Left renal pelvis (tissue), 4 donors: ENCODE measurements at regions not wholly inside any gene's neighbourhood (a gene's known extent, or its start where the extent isn't known, plus 50 kb on each side); places are given as distances from the start of the nearest gene placed in this dataset.
"Not testable (repeated sequence)": the region's sequence is repeated elsewhere in the genome, so short reads cannot be mapped to it uniquely, and the experiment has no call there.

Experiments
- DNase-seq, 4 donors: peaks; one replicate each; pipeline ENCODE4 v3.0.0-alpha.2; 2013; ENCODE audit warnings: low read depth in 4 of 4, low spot score in 3 of 4

DNA sequence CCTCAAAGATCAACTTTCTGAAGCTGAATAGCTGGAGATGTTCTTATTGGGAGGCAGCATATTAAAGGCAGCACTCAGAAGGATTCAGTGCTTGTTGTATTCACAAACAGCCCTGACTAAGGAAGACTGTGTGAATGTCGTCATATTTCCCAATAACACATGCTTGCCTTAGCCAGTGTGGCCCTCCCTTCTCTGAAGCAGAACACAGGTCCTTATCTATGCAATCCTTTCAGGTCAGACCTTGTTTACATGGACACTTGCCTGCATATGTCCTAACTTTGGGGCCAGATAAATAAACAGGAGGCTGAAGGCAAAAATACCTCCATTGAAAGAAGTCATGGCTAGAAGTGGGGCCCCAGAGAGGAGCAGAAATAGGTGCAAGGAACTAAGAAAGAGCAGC lies 97.2 kb downstream of the SLC4A3 start:
- no peak for DNase-seq

DNA sequence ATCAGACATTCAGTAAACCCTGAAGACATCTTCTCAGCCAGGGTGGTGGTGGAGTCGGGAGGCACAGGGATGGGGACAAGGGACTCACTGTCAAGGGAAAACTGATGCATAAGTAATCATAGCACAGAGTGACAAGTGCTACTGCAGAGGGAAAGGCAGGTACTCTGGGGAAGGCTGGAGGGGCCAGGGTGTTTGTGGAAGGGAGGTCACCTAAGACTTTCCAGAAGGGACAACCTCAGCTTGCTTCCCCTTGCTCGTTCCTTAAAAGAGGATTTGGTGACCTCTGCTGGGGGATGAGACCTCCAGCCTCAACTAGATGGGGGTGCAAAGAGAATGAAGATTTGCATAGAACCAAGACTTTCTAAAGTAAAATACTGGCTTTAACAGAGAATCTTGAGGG lies 99.5 kb downstream of the SLC4A3 start:
- no peak for DNase-seq

DNA sequence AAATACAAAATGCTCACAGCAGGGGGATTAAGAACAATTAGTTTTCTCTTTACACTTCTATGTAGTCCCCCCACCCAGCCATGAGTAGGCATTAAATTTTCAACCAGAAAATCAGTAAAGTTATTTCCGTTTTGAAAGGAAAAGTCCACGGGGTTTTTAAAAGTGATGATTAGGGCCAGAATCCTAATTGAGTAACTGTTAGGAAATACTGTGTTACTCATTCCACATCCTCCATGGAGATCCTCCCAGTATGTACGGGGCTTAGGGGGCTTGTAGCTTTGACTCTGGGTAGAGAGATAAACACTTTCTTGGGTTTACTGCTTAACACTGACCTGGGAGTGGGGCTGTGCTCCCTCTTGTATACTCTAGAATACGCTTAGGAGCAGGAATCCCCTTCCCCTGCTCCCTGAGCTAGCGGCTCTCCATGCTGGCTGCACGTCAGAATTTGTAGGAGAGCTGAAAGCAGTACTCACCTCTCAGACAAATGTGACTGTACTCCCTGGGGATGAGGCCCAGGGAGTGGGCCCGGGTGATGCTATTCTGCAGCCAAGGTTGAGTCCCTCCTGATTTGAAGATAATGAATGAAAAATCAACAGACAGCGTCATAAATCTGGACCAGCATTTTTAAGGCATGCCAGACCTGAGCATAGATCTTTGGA lies 100.5 kb downstream of the SLC4A3 start:
- no peak for DNase-seq

DNA sequence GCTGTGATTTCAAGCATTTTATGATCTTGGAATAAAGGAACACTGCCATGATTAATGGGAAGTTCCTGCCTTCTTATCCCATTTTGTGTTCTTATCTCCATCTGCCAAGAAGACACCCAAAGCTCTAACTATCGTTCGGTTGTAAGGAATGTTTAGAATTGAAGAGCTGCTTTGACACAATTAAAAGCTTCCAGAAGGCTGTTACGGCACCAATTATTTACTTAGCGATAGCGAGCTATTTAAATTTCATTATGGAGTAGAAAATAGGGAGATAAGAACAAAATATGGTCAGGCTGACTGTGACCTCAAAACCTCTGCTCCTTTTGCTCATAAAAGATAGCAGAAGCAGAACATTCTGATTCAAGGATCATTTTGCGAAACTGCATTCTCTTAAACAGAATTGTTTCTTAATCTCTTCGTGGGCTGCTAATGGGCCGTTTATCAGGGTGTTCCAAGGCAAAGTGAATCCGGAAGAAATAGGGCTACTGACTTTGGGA lies 101.6 kb downstream of the SLC4A3 start:
- DNase-seq: peak in 1 of 4 donors; percentile 51

DNA sequence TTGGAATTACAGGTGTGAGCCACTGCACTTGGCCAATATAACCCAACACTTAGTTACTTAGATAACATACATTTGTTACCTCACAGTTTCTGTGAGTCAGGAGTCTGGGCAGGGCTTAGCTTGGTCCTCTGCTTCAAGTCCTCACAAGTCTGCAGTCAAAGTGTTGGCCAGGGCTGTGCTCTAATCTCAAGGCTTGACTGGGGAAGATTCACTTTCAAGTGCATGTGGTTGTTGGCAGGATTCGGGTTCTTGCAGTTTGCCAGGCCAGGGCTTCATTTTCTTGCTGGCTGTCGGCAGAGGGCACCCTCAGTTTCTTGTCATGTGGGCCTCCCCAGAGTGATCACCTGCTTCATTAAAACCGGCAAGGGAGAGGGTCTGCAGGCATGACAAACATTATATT lies 103.7 kb downstream of the SLC4A3 start:
- DNase-seq: no peak

DNA sequence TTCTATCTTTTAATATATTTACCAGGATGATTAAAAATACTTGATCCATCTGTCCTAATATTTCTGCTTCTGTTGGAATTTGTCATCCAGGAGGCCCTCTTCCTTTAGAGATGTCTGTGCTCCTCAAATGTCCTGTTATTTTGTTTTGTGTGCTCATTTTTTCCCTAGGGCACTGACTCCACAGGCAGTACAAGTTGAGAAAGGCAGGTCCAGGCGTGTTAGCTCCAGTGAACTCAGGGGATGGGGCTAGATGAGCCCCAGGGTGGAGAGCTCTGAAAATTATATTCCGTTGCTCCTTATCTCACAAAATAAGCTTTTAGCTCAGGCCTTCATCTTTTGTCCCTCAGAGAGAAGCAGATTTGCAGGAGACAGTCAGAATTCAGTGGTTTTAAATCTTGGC lies 105.7 kb downstream of the SLC4A3 start:
- DNase-seq: no peak

DNA sequence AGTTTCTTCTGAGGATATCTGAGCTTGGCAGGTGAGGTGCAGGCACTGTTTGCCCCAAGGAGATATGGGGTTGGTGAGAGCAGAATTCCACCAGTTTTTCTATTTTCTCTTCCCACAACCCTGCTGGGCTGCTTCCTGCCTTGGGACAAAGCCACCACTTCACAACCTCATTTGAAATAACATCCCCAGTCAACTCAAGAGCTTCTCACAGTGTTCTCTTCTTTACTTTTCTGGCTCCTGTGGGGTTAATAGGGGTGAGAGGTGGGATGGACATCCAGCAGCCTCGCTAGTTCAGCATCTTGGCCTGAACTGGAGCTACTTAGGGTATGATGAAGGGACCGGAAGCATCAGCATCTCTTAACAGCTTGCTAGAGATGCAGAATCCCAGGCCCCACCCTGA lies 106.3 kb downstream of the SLC4A3 start:
- DNase-seq: no peak

DNA sequence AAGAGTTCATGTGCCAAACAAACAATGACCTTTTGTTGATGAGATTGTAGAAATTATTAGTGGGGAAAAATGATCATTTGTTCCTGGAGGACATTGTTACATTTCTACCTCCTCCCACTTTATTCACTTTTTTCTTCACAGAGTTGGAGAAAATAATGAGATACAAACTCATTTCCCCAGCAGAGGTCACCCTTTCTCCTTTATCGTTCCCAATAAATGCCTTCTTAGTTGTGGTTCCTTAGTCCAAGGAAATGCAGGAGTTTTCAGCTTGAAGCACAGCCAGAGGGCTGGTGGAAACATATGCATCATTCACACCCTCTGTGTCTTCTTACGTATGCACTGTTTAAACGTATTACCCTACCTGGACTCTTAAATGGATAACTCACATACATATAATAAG lies 108.8 kb downstream of the SLC4A3 start:
- DNase-seq: peak in 1 of 4 donors; percentile 63

DNA sequence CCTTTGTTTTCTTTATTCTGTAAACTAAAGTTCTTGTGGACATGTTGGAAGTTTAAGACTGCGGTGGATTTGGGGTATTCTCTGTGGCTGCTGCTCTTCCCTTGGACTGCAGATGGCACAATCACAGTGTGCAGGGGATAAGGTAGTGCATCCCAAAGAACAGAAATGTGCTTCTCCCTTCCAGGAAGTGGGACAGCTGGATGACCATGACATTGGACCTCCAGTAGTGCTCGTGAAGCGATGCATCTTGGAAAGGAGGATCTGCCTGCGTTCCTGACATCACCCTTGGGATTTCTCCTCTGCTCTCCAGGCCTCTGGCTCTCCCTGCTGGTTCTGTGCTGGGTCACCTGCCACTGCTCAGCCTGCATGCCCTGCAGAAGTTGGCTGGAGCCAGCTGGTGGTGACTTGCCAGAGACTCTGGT lies 109.9 kb downstream of the SLC4A3 start:
- no peak for DNase-seq

DNA sequence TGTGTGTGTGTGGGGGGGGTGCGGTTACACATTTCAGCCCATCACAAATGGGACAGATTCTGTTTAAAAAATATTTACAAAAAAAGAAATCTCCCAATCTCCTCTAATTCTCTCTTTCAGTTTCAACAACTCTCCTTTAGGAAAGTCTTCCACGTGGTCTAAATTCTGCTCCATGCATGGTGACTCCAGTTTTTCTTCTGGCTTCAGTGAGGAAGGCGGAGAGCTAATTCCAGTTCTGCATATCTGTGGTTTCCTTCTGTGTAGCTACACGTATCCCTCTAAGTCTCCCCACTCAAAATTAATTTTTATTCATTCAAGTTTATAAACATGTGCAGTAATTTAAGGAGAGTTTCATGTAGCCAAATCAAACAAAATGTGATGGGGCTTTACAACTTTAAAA lies 111.6 kb downstream of the SLC4A3 start:
- DNase-seq: no peak

DNA sequence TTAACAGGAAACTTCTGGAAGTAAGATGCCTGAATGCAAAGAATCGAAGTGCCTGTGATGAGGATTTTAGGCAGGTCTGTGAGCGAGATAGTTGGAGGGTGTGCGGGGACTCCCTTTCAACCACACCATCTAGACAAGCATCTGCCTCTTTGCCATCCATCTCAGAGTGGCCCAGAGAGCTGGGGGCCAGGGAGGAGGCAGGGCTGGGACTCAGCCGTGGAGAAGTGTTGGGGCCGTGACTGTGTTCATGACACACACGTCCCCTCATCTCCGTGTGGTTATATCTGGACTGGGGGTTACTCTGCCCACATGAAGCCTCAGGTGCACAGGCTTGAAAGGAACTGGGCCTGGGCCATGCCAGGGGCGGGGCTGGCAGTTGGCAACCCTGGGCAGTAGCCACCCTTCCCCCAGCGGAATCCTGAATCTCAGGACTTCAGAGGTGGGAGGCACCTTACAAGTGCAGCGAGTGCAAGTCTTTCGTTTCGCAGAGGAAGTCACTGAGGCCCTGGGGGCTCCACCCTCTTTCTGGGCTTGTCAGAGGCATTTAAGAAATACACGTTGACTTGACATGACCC lies 112.5 kb downstream of the SLC4A3 start:
- no peak for DNase-seq

DNA sequence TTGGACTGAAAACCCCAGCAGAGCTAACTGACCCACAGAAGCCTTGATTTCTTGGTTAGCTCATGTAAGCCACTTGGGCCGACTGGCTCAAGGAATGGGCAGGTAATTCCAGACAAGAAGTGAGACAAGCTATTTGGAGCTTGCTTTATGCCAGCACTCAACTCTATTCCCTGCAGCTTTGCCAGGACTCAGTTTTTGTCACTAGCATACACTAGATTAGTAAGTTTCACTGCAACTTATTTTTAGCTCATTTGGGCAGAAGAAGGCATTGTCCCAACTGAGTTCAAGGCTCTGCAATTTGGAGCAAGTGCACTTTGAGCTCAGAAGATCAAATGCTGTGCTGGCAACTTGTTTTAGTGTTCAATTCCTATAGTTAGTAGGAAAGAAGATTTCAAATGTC lies 116.1 kb downstream of the SLC4A3 start:
- DNase-seq: no peak

DNA sequence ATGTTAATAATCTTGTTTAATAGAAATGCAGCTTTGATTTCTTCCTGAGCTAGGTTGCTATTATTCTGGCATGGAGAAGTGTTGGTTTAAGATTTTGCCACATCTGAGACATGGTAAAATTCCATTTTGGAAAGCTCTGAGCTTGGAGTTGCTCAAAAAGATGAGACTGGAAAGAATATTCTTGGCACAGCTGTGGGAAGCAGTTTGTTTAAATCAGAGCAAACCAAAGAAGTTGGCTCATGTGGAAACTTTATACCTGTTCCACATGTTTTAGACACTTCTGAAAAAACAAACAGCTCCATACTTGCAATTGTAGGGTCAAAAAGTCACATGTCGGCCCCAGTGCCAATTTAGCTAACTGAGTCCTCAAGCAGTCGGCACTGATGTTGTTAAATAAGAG lies 116.6 kb downstream of the SLC4A3 start:
- no peak for DNase-seq

DNA sequence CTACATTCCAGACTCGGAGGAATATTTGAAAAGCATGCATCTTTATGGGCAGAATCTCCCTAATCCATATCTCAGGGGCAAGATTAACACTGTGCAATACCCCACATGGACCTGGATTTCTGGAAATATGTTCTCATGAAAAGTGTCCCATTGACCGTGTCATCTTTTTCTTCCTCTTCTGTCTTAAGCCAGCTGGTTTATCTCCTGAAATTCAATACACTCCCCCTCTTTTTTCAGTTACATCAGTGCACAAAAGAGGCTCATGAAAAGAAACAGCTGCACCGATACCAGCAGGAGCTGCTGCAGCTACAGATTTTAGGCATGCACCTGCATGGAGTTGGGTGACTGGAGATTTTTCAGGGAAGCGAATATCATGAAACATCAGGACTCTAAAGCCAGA lies 117.2 kb downstream of the SLC4A3 start:
- DNase-seq: peak in 1 of 4 donors; percentile 31

DNA sequence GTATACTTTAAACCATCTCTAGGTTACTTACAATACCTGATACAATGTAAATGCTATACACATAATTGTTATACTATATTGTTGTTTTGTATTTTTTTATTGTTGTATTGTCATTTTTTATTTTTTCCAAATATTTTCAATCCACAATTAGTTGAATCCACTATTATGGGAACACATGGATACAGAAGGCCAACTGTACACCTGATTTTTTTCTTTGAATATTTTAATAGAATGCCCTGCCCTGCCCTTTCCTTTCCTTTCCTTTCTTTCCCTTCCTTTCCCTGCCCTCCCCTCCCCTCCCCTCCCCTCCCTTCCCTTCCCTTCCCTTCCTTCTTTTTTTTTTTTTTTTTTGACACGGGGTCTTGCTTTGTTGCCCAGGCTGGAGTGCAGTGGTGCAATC lies 120.2 kb downstream of the SLC4A3 start:
- no peak for DNase-seq

DNA sequence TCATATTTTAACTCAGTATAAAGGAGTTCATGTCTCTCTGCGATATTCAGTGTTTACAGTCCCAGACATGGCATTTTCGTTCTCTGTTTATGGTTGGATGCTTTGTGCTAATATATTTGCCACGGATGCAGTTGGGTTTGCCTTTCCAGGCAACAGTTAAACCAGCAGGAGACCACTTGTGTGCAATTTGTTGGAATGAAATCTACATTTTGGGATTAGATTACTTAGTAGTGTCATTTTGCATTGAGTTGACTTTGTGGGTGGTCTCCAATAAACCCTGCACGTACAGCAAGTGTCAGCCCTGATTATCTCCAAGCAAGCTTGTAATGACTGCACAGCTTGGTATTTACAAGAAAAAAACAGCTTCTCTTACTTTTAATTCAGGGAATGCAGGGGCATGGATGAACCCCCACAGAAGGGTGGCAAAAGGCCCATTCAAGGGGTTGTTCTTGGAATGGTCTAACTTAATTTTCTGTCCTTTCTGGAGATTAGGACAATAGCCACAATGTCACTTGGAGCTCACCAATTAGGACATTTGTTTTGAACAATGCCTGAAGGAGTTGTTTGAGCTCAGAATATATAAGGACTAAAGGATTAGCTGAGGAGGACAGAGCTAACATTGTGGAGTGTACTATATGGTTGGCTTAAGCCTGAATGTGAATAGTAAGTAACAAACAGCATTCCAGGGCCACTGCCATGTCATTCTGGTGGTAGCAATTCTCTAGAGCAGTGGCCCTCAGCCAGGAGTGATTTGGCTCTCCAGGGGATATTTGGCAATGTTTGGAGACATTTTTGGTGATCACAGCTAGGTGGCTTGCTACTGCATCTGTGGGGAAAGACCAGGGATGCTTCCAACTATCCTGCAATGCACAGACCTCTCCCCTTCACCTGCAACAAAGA lies 121.5 kb downstream of the SLC4A3 start:
- no peak for DNase-seq

DNA sequence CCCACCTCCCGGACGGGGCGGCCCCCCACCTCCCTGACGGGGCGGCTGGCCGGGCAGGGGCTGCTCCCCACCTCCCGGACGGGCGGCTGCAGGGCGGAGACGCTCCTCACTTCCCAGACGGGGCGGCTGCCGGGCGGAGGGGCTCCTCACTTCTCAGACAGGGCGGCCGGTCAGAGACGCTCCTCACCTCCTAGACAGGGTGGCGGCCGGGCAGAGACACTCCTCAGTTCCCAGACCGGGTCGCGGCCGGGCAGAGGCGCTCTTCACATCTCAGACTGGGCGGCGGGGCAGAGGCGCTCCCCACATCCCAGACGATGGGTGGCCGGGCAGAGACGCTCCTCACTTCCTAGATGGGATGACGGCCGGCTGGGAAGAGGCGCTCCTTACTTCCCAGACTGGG lies 123.7 kb downstream of the SLC4A3 start:
- not testable (repeated sequence) for DNase-seq

DNA sequence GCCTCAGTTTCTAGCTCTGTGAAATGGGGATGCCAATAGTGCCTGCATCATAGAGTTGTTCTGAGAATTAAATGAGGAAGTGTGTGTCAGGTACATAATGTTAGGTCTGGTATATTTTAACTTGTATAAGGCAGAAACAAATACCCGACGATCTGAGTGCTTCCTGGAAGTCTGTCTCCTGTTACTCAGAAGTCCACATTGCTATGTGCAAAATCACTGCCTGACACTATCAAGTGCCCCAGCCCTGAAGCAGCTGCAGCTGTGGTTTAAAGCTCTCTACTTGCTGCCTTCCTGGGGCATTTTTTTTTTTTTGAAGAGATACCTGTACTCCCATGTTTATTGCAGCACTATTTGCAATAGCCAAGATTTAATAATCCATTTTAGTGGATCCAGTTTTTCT lies 125.3 kb downstream of the SLC4A3 start:
- no peak for DNase-seq

DNA sequence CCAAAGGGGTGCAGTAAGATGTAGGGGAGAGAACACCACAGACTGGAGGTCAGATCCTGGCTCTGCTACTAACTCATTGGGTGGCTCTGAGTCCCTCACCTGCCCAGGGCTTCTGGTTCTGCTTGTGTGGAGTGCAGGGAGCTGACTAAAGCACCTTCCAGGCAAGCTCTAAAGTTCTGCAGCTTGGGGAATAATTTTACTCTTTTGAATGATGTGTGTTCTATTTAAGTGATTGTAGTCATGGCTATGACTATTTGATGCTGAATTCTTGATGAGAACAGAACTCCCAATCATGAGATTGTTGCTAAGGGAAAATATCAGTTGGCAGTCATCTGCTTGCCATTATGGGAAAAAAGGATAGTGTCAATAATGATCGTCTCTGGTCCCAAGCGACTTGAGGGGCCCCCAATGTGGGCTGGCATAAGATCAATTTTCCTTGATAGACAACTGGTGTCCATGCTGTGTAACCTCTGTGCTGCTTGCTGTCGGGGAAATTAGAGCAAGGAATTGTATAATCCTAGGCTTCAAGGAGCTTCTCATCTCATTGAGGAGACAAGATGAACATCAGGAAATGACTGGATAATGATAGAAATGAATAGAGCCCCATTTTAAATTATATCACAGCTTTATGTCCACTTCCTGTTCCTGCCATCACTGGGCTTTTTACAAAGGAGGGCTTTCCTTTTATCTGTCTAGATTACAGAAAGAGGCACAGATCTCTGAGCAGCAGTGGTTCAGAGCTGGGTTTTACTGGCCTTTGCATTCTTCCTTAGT lies 131.7 kb downstream of the SLC4A3 start:
- DNase-seq: no peak

DNA sequence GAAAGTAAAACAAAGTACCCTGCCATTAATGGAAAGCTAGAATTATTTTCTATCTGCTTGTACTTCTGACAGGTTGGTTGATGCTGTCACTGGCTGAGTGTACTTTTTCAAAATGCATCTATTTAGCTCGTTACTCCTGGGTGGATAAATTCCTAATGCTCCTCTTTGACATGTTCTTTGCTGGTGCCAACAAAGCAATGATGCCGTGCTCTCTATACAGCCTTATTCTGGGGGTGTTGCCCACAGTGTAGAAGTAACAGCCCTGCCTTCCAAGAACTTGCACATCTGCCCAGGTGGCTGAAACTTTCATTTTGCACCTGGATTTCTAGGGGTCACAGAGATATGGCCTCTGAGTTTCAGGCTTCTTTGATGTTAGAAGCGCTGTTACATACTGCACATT lies 132.4 kb downstream of the SLC4A3 start:
- no peak for DNase-seq
